ENCODE measurements at regions not wholly inside any gene's neighbourhood (a gene's known extent, or its start where the extent isn't known, plus 50 kb on each side); places are given as distances from the start of the nearest gene placed in this dataset.

DNA sequence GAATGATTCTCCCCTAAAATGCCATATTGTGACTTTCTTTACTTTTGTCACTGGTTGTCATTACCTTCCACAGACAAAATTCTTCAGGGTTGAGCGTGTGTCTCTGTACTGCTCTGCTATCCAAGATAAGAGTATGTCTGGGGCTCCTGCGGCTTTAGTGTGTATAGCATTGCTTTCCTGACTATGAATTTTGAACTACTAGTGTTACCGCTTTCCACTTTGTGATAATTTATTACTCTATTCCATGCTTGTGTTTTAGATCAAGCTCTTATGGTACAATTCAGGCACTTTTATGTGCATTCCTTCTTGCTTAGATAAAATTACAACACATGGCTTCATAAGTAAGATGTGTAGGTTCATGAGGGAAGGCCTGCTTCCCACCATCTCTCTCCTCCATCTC lies 51.5 kb upstream of the MEF2C start:
- TF ChIP-seq POLR2AphosphoS5 (IDR thresholded peaks at IDR 0.05; ENCODE audit: low read depth, low read length) (no peak), KDM4A (IDR thresholded peaks at IDR 0.05; ENCODE audit: low read depth, low read length, severe bottlenecking) (no peak), POLR2A (IDR thresholded peaks at IDR 0.05; ENCODE audit: control extremely low read depth in 1 of 2, low read depth in 2 of 2, low read length in 2 of 2) (no peak), PHF8 (conservative IDR thresholded peaks at IDR 0.05; ENCODE audit: low read depth, low read length) (no peak), BCL11A (IDR thresholded peaks at IDR 0.05; ENCODE audit: low read depth in 2 of 2, low read length in 2 of 2) (no peak), ASH2L (IDR thresholded peaks at IDR 0.05; ENCODE audit: low read length) (no peak), NANOG (IDR thresholded peaks at IDR 0.05; ENCODE audit: insufficient read depth, low read depth, low read length, poor library complexity, severe bottlenecking) (no peak), EZH2 (IDR thresholded peaks at IDR 0.05; ENCODE audit: low read depth, low read length, severe bottlenecking) (no peak), RAD21 (IDR thresholded peaks at IDR 0.05 in 1 of 2, conservative IDR thresholded peaks at IDR 0.05 in 1 of 2; ENCODE audit: low read depth in 2 of 2, low read length in 2 of 2) (no peak)
- TF ChIP-seq, protein P1, sequence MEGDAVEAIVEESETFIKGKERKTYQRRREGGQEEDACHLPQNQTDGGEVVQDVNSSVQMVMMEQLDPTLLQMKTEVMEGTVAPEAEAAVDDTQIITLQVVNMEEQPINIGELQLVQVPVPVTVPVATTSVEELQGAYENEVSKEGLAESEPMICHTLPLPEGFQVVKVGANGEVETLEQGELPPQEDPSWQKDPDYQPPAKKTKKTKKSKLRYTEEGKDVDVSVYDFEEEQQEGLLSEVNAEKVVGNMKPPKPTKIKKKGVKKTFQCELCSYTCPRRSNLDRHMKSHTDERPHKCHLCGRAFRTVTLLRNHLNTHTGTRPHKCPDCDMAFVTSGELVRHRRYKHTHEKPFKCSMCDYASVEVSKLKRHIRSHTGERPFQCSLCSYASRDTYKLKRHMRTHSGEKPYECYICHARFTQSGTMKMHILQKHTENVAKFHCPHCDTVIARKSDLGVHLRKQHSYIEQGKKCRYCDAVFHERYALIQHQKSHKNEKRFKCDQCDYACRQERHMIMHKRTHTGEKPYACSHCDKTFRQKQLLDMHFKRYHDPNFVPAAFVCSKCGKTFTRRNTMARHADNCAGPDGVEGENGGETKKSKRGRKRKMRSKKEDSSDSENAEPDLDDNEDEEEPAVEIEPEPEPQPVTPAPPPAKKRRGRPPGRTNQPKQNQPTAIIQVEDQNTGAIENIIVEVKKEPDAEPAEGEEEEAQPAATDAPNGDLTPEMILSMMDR (IDR thresholded peaks at IDR 0.05; ENCODE audit: control extremely low read depth in 1 of 3, insufficient read depth in 1 of 3, low read depth in 1 of 3, low read length in 3 of 3): no peak
